ENCODE measurements at regions not wholly inside any gene's neighbourhood (a gene's known extent, or its start where the extent isn't known, plus 50 kb on each side); places are given as distances from the start of the nearest gene placed in this dataset.

GRCh38 chr22:46097268-46097900, 52.9 kb upstream of the PPARA start:
- TF ChIP-seq CTCF (IDR thresholded peaks at IDR 0.05) (no peak), POLR2A (IDR thresholded peaks at IDR 0.05) (no peak)
